ENCODE measurements at regions not wholly inside any gene's neighbourhood (a gene's known extent, or its start where the extent isn't known, plus 50 kb on each side); places are given as distances from the start of the nearest gene placed in this dataset.

- Mint-ChIP-seq H3K27ac (no peak overlapping the region), H3K36me3 (peaks cover 6% of the 10 kb centered on the region), H3K4me1 (peaks cover 30% of the 10 kb centered on the region), H3K9me3 (peaks cover 10% of the 10 kb centered on the region), H3K4me3 (no peak overlapping the region), H3K27me3 (ENCODE audit: low read depth) (no peaks in the 10 kb centered on the region)
- TF ChIP-seq KAT7 (CRISPR knock-in tag; IDR thresholded peaks at IDR 0.05; ENCODE audit: borderline replicate concordance): no peak
- TF ChIP-seq ELF4 (CRISPR knock-in tag; IDR thresholded peaks at IDR 0.05; ENCODE audit: low read depth): no peak
- no peak for TF ChIP-seq EMX1 (CRISPR knock-in tag; IDR thresholded peaks at IDR 0.05)
- no peak for TF ChIP-seq AR (CRISPR knock-in tag; IDR thresholded peaks at IDR 0.05)
- TF ChIP-seq TCF7 (CRISPR knock-in tag; IDR thresholded peaks at IDR 0.05; ENCODE audit: low read depth): no peak
- ATAC-seq (no peak), DNase-seq (ENCODE audit: low spot score) (no peak)
- ChIA-PET POLR2A (no interaction called here), CTCF (no interaction called here)
Observed at GRCh38 chr3:63043631-63044030, 168.4 kb upstream of the CADPS start.

- POLR2A ChIA-PET: no interaction called here
- no peak for TF ChIP-seq STAT6 (CRISPR knock-in tag; conservative IDR thresholded peaks at IDR 0.05; ENCODE audit: low read depth)
- no peak for TF ChIP-seq ZNF232 (CRISPR knock-in tag; IDR thresholded peaks at IDR 0.05)
- TF ChIP-seq TEAD1 (CRISPR knock-in tag; IDR thresholded peaks at IDR 0.05): no peak
- no peak for ATAC-seq
Observed at GRCh38 chr3:63046152-63046551, 170.9 kb upstream of the CADPS start.

GRCh38 chr3:63046580-63046979, 171.4 kb upstream of the CADPS start:
- H3K27me3 Mint-ChIP-seq (ENCODE audit: low read depth): no peaks in the 10 kb centered on the region
- peaks cover 10% of the 10 kb centered on the region for H3K9me3 Mint-ChIP-seq
- no peak overlapping the region for H3K4me3 Mint-ChIP-seq
- CTCF ChIA-PET: interaction anchor here (1.0 to 1.4 kb wide), 2 partner anchors 50 to 173 kb away, joined by 3 to 5 read pairs; no protein-coding TSS in a partner anchor
- peak overlapping the region; percentile 39; the same call in 1 of the 2 replicates for H3K27ac Mint-ChIP-seq
- H3K4me1 Mint-ChIP-seq: peaks cover 28% of the 10 kb centered on the region
- POLR2A ChIA-PET: no interaction called here
- ATAC-seq (no peak), DNase-seq (ENCODE audit: low spot score) (no peak)
- peaks cover 6% of the 10 kb centered on the region for H3K36me3 Mint-ChIP-seq
- TF ChIP-seq ZBTB43 (CRISPR knock-in tag; IDR thresholded peaks at IDR 0.05) (no peak), NFYB (CRISPR knock-in tag; conservative IDR thresholded peaks at IDR 0.05; ENCODE audit: low read depth) (no peak), KAT7 (CRISPR knock-in tag; IDR thresholded peaks at IDR 0.05; ENCODE audit: borderline replicate concordance) (no peak), ATF1 (CRISPR knock-in tag; IDR thresholded peaks at IDR 0.05) (no peak), IRF2 (CRISPR knock-in tag; IDR thresholded peaks at IDR 0.05; ENCODE audit: borderline replicate concordance, low read depth) (no peak), ZMAT4 (CRISPR knock-in tag; IDR thresholded peaks at IDR 0.05) (no peak), STAT6 (CRISPR knock-in tag; conservative IDR thresholded peaks at IDR 0.05; ENCODE audit: low read depth) (no peak), AFF4 (CRISPR knock-in tag; IDR thresholded peaks at IDR 0.05; ENCODE audit: borderline replicate concordance) (no peak), GRHL2 (CRISPR knock-in tag; IDR thresholded peaks at IDR 0.05; ENCODE audit: insufficient replicate concordance, severe bottlenecking) (no peak), JAZF1 (CRISPR knock-in tag; IDR thresholded peaks at IDR 0.05) (no peak), ZNF396 (CRISPR knock-in tag; IDR thresholded peaks at IDR 0.05; ENCODE audit: borderline replicate concordance) (no peak), SP1 (CRISPR knock-in tag; conservative IDR thresholded peaks at IDR 0.05) (no peak)

More at GRCh38 chr3:63046152-63046551, 170.9 kb upstream of the CADPS start:
- CTCF ChIA-PET: no interaction called here
- peaks cover 30% of the 10 kb centered on the region for H3K4me1 Mint-ChIP-seq
- H3K4me3 Mint-ChIP-seq: no peak overlapping the region
- H3K9me3 Mint-ChIP-seq: peaks cover 10% of the 10 kb centered on the region
- H3K27me3 Mint-ChIP-seq (ENCODE audit: low read depth): no peaks in the 10 kb centered on the region
- no peak overlapping the region for H3K27ac Mint-ChIP-seq
- peaks cover 6% of the 10 kb centered on the region for H3K36me3 Mint-ChIP-seq
- no peak for DNase-seq (ENCODE audit: low spot score)
